ENCODE measurements at regions not wholly inside any gene's neighbourhood (a gene's known extent, or its start where the extent isn't known, plus 50 kb on each side); places are given as distances from the start of the nearest gene placed in this dataset.
"Not testable (repeated sequence)": the region's sequence is repeated elsewhere in the genome, so short reads cannot be mapped to it uniquely, and the experiment has no call there.

GRCh38 chr2:150686391-150686790 lies 198.9 kb upstream of the RND3 start:
- ChIA-PET POLR2A (no interaction called here), CTCF (no interaction called here)

DNA sequence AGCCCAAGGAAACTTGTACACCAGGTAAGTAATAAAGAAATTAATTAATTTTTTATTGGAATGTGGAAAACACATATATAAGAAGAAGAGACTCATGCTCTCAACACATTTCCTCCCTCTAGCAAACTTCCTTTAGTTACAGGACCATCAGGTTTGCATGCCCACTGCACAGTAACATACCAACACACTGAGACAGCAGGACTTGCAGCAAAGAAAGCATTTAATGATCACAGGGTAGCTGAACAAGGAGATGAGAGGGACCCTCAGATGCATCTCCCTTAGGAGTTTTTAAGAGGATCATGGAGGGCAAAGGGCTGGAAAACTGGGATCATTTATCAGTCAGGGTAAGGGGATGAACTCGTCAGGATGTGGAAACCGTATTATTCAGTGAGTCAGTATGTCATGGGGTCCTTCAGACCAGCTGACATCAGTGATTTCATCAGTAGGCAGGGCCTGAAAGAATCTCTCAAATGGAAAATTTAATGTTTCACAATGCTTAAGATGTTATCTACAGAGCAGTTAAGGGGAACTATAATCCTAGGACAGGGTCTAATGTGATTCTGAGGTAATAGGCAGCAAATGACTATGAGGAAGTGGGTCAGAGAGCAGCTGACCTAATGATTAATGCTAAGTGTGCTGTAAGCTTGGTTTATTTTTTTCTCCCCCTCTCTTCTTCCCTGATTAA lies 193.8 kb upstream of the RND3 start:
- no peak for DNase-seq
- no peaks in the 10 kb centered on the region for H3K27me3 Mint-ChIP-seq
- no peaks in the 10 kb centered on the region for H3K9me3 Mint-ChIP-seq
- ChIA-PET POLR2A (no interaction called here), CTCF (no interaction called here)
- no peak overlapping the region for H3K4me3 Mint-ChIP-seq
- no peak overlapping the region for H3K27ac Mint-ChIP-seq
- H3K4me1 Mint-ChIP-seq, result no peaks in the 10 kb centered on the region
- H3K36me3 Mint-ChIP-seq (ENCODE audit: low read depth), result no peaks in the 10 kb centered on the region

More at GRCh38 chr2:150686391-150686790, 198.9 kb upstream of the RND3 start:
- no peak for DNase-seq
- H3K27me3 Mint-ChIP-seq, result no peaks in the 10 kb centered on the region
- H3K27ac Mint-ChIP-seq, result no peak overlapping the region
- no peaks in the 10 kb centered on the region for H3K4me1 Mint-ChIP-seq
- H3K9me3 Mint-ChIP-seq, result no peaks in the 10 kb centered on the region
- no peak overlapping the region for H3K4me3 Mint-ChIP-seq
- no peaks in the 10 kb centered on the region for H3K36me3 Mint-ChIP-seq (ENCODE audit: low read depth)

DNA sequence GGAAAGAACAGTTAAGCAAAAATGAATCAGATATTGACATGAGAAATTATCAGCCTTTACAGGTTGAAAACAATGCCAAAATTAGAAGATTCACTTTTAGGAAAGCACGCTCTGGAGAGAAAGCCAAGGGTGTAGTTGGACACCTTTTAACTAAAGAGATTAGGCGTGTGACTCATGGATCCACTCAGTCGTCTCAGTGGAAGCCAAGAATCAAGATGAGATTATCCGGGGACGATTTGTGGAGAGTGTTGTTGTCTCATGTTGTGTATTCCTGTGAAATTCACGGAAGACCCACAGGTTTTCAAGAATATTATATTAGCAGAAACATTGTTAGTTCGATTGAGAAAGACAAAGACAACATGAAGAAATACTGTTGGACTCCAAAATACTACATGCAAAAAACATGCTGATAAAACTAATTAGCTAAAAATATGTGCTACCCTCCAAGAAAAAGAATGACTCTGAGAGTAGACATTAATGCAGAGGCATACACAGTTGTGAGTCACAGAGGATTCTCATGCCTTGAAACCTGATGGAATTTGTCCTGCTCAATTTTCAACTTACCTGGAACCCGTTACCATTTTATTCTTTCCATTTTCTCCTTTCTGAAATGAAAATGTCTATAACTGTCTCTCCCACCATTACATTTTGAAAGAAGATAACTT lies 192.1 kb upstream of the RND3 start:
- Mint-ChIP-seq H3K36me3 (ENCODE audit: low read depth) (no peaks in the 10 kb centered on the region), H3K4me3 (no peak overlapping the region), H3K9me3 (no peaks in the 10 kb centered on the region), H3K4me1 (no peaks in the 10 kb centered on the region), H3K27ac (no peak overlapping the region), H3K27me3 (no peaks in the 10 kb centered on the region)
- POLR2A ChIA-PET, result no interaction called here
- DNase-seq, result no peak
- CTCF ChIA-PET, result no interaction called here

- no peak for DNase-seq
- Mint-ChIP-seq H3K36me3 (ENCODE audit: low read depth) (no peaks in the 10 kb centered on the region), H3K27ac (no peak overlapping the region), H3K27me3 (no peaks in the 10 kb centered on the region), H3K4me3 (no peak overlapping the region), H3K4me1 (no peaks in the 10 kb centered on the region), H3K9me3 (no peaks in the 10 kb centered on the region)
- CTCF ChIA-PET, result no interaction called here
- POLR2A ChIA-PET, result no interaction called here
Observed at GRCh38 chr2:150677551-150677950, 190.1 kb upstream of the RND3 start.

- no peaks in the 10 kb centered on the region for H3K36me3 Mint-ChIP-seq (ENCODE audit: low read depth)
- CTCF ChIA-PET, result no interaction called here
- H3K4me1 Mint-ChIP-seq, result no peaks in the 10 kb centered on the region
- H3K4me3 Mint-ChIP-seq, result no peak overlapping the region
- no peaks in the 10 kb centered on the region for H3K27me3 Mint-ChIP-seq
- POLR2A ChIA-PET, result no interaction called here
- no peak overlapping the region for H3K27ac Mint-ChIP-seq
- DNase-seq, result no peak
- H3K9me3 Mint-ChIP-seq, result no peaks in the 10 kb centered on the region
Observed at GRCh38 chr2:150676747-150677383, 189.4 kb upstream of the RND3 start.

DNA sequence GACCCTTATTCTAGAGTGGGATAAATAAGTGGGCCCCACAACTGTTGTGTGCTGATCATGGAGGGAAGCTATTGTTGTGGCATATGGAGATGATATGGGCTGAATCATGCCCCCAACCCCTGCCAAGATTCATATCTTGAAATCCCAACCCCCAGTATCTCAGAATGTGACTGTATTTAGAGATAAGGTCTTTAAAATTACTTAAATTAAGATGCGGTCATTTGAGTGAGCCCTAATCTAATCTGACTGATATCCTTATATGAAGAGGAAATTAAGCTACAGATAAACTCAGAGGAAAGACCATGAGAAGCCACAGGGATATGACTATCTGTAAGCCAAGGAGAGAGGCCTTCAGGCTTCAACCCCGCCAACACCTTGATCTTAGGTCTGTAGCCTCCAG lies 188.3 kb upstream of the RND3 start:
- DNase-seq, result no peak
- Mint-ChIP-seq H3K4me1 (no peaks in the 10 kb centered on the region), H3K4me3 (no peak overlapping the region), H3K27me3 (no peaks in the 10 kb centered on the region), H3K27ac (no peak overlapping the region), H3K36me3 (ENCODE audit: low read depth) (no peaks in the 10 kb centered on the region), H3K9me3 (no peaks in the 10 kb centered on the region)
- ChIA-PET POLR2A (no interaction called here), CTCF (no interaction called here)

DNA sequence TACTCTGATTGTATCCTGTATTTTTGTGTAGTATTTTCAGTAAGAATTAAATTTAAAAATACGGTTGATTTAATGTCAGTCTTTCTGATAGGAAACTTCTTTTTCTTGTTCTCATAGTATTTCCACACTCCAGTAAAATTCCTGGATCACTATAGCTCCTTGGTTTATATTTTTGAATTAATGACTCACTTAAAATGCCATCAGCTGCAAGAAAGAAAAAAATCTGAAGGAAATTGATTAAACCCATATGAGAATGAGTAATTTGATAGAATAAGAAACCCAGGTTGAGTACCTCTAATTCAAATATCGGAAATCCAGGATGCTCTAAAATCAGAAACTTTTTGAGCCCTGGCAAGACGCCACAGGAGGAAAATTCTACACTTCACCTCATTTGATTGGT lies 186.8 kb upstream of the RND3 start:
- POLR2A ChIA-PET, result no interaction called here
- Mint-ChIP-seq H3K4me1 (no peaks in the 10 kb centered on the region), H3K4me3 (no peak overlapping the region), H3K9me3 (no peaks in the 10 kb centered on the region), H3K27ac (no peak overlapping the region), H3K27me3 (no peaks in the 10 kb centered on the region), H3K36me3 (ENCODE audit: low read depth) (no peaks in the 10 kb centered on the region)
- DNase-seq, result no peak
- CTCF ChIA-PET, result no interaction called here

DNA sequence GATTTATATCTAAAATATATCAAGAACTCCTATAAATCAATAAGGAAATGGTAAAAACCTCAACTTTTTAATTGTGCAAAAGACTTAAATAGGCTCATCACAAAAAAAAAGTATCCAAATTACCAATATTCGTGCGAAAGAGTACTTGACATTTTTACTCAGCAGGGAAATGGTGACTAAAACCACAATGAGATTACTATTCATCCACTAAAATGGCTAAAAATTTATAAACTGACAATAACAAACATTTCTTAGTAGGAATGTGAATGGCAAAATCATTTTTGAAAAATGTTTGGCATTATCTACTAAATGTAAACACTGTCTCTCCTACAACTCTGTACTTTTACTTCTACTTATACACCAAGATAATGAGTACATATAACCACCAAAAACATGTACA lies 184.8 kb upstream of the RND3 start:
- H3K9me3 Mint-ChIP-seq, result no peaks in the 10 kb centered on the region
- no peak for DNase-seq
- no peaks in the 10 kb centered on the region for H3K27me3 Mint-ChIP-seq
- H3K4me3 Mint-ChIP-seq, result no peak overlapping the region
- no peak overlapping the region for H3K27ac Mint-ChIP-seq
- no peaks in the 10 kb centered on the region for H3K36me3 Mint-ChIP-seq (ENCODE audit: low read depth)
- CTCF ChIA-PET, result no interaction called here
- POLR2A ChIA-PET, result no interaction called here
- no peaks in the 10 kb centered on the region for H3K4me1 Mint-ChIP-seq

- Mint-ChIP-seq H3K4me1 (no peaks in the 10 kb centered on the region), H3K36me3 (ENCODE audit: low read depth) (no peaks in the 10 kb centered on the region), H3K9me3 (no peaks in the 10 kb centered on the region), H3K4me3 (no peak overlapping the region), H3K27me3 (no peaks in the 10 kb centered on the region), H3K27ac (no peak overlapping the region)
- CTCF ChIA-PET, result no interaction called here
- DNase-seq, result no peak
- POLR2A ChIA-PET, result no interaction called here
Observed at GRCh38 chr2:150669492-150669891, 182.0 kb upstream of the RND3 start.

GRCh38 chr2:150667039-150667438 lies 179.6 kb upstream of the RND3 start:
- H3K27me3 Mint-ChIP-seq; H3K4me3 Mint-ChIP-seq; CTCF ChIA-PET; H3K9me3 Mint-ChIP-seq; H3K27ac Mint-ChIP-seq; H3K36me3 Mint-ChIP-seq (ENCODE audit: low read depth); H3K4me1 Mint-ChIP-seq; POLR2A ChIA-PET; DNase-seq: not testable (repeated sequence)

- DNase-seq, result no peak
- Mint-ChIP-seq H3K36me3 (ENCODE audit: low read depth) (no peaks in the 10 kb centered on the region), H3K4me3 (no peak overlapping the region), H3K27ac (no peak overlapping the region), H3K9me3 (no peaks in the 10 kb centered on the region), H3K27me3 (no peaks in the 10 kb centered on the region), H3K4me1 (no peaks in the 10 kb centered on the region)
- CTCF ChIA-PET, result no interaction called here
- POLR2A ChIA-PET, result no interaction called here
Observed at GRCh38 chr2:150663143-150663542, 175.7 kb upstream of the RND3 start.

DNA sequence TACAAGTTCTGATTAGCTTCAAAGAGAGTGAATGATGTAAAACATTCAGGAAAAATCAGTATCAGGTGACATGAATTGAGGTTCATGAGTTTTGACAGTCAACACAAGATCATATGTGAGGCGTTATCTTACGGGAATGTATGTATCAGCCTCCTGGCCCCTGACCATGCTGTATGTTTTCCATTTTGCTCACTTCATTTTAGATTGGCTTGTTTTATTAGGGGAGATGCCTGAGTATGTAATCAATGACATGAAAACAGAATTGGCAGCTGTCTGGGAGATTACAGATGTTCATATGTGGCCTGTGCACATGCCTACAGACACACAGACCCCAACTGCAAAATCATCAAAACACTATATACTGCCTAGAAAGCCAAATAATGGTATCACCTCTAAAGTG lies 168.5 kb upstream of the RND3 start:
- CTCF ChIA-PET, result no interaction called here
- Mint-ChIP-seq H3K27me3 (no peaks in the 10 kb centered on the region), H3K4me3 (no peak overlapping the region), H3K4me1 (no peaks in the 10 kb centered on the region), H3K27ac (no peak overlapping the region), H3K36me3 (ENCODE audit: low read depth) (no peaks in the 10 kb centered on the region), H3K9me3 (no peaks in the 10 kb centered on the region)
- no peak for DNase-seq
- POLR2A ChIA-PET, result no interaction called here

DNA sequence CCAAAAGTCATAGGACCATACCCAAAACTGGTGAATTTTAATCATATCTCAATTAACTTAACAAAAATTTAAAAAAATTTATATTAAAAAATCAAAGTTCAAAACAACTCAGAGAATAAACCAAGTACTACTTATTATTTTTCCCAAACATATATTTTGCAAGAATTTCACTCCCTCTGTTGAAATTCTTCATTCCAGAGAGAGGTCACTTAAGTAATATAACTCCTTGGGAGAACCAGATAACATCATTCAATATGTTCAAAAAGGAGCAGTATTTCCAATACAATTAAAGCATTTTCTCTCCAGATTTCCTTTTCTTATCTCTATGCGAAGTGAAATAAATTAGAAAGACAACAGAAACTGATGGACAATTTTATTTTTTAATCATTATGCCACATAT lies 165.9 kb upstream of the RND3 start:
- no peaks in the 10 kb centered on the region for H3K4me1 Mint-ChIP-seq
- H3K9me3 Mint-ChIP-seq, result no peaks in the 10 kb centered on the region
- no peaks in the 10 kb centered on the region for H3K27me3 Mint-ChIP-seq
- no peak overlapping the region for H3K4me3 Mint-ChIP-seq
- ChIA-PET CTCF (no interaction called here), POLR2A (no interaction called here)
- DNase-seq, result no peak
- no peak overlapping the region for H3K27ac Mint-ChIP-seq
- no peaks in the 10 kb centered on the region for H3K36me3 Mint-ChIP-seq (ENCODE audit: low read depth)

DNA sequence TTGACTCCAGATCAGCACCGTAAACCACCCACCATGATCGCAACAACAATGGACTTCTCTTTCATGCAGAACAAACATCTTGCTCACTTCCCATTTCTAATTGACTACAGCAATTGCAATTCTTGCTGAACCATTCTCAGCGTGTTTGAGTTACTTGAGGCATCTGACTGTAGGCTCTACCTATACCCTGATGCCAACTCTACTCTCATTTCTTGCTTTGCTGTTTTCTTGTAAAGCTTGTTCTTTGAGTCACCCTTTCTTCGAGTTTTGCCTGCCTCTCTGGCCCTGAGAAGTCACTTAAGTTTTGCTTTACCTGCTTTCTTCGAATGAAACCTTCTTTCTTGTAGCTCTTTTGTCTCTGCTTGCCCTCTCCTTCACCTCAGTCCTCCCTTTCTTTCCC lies 160.5 kb upstream of the RND3 start:
- ChIA-PET POLR2A (no interaction called here), CTCF (interaction anchor here (0.5 kb wide), 1 partner anchor 48 kb away, joined by 4 read pairs; no protein-coding TSS in a partner anchor)
- H3K9me3 Mint-ChIP-seq, result no peaks in the 10 kb centered on the region
- no peak overlapping the region for H3K27ac Mint-ChIP-seq
- no peaks in the 10 kb centered on the region for H3K36me3 Mint-ChIP-seq (ENCODE audit: low read depth)
- DNase-seq, result no peak
- H3K27me3 Mint-ChIP-seq, result no peaks in the 10 kb centered on the region
- H3K4me3 Mint-ChIP-seq, result no peak overlapping the region
- H3K4me1 Mint-ChIP-seq, result no peaks in the 10 kb centered on the region

Measured in activated CD4-positive, alpha-beta T cell treated with anti-CD3 and anti-CD28 coated beads, Interleukin-2, amount 10 ng/mL, durations not matched to agents 7 days and 5 days (primary cell).